Smooth muscle cell (in vitro differentiated cells): ENCODE measurements at regions not wholly inside any gene's neighbourhood (a gene's known extent, or its start where the extent isn't known, plus 50 kb on each side); places are given as distances from the start of the nearest gene placed in this dataset.

Experiments
- DNase-seq: peaks from one replicate; lab custom pipeline; 2025; ENCODE audit not compliant: unreplicated experiment; lab: John Stamatoyannopoulos, UW
- H2AFZ ChIP-seq: fragments of 200-600 bp; sonication (generic); 2 replicates; pipeline ENCODE4 v1.6.0; 2016; ENCODE audit warnings: antibody characterized with exemption, low read depth, mild to moderate bottlenecking
- H3F3A ChIP-seq: fragments of 200-600 bp; sonication (generic); 2 replicates; pipeline ENCODE4 v1.6.0; 2017; ENCODE audit warnings: antibody characterized with exemption, low read depth
- H3K27ac ChIP-seq: fragments of 200-600 bp; sonication (generic); 2 replicates; pipeline ENCODE4 v1.5.1; 2016; ENCODE audit warnings: low read depth, mild to moderate bottlenecking
- H3K27me3 ChIP-seq: fragments of 200-600 bp; sonication (generic); 2 replicates; pipeline ENCODE4 v1.6.1; 2016; ENCODE audit warnings: low read depth, mild to moderate bottlenecking
- H3K36me3 ChIP-seq: fragments of 200-600 bp; sonication (generic); 2 replicates; pipeline ENCODE4 v1.5.1; 2016; ENCODE audit warnings: low read depth
- H3K4me1 ChIP-seq: fragments of 200-600 bp; sonication (generic); 2 replicates; pipeline ENCODE4 v1.5.1; 2016; ENCODE audit warnings: low read depth
- H3K4me2 ChIP-seq: fragments of 200-600 bp; sonication (generic); 2 replicates; pipeline ENCODE4 v1.6.0; 2016; ENCODE audit warnings: mild to moderate bottlenecking
- H3K4me3 ChIP-seq: fragments of 200-600 bp; sonication (generic); 2 replicates; pipeline ENCODE4 v1.5.1; 2016; ENCODE audit warnings: mild to moderate bottlenecking
- H3K79me2 ChIP-seq: fragments of 200-600 bp; sonication (generic); 2 replicates; pipeline ENCODE4 v1.6.0; 2016; ENCODE audit warnings: low read depth, mild to moderate bottlenecking
- H3K9ac ChIP-seq: fragments of 200-600 bp; sonication (generic); 2 replicates; pipeline ENCODE4 v1.6.0; 2016; ENCODE audit warnings: low read depth
- H3K9me3 ChIP-seq: fragments of 200-600 bp; sonication (generic); replicated peaks from 2 replicates; pipeline ENCODE4 v1.5.1; 2016; ENCODE audit warnings: low read depth
- H4K20me1 ChIP-seq: fragments of 200-600 bp; sonication (generic); 2 replicates; pipeline ENCODE4 v1.6.0; 2016; ENCODE audit warnings: low read depth
- CTCF ChIP-seq: fragments of 200-600 bp; sonication (generic); IDR thresholded peaks from 2 replicates; pipeline ENCODE4 v1.5.1; 2017; ENCODE audit warnings: borderline replicate concordance, mild to moderate bottlenecking, antibody characterized with exemption; ENCODE audit not compliant: insufficient read depth, poor library complexity, severe bottlenecking
- whole genome bisulfite sequencing: methylation state at CpG from one replicate; pipeline ENCODE4 v1.1.7; 2016; ENCODE audit warnings: low lambda C conversion rate; 5-methylcytosine and 5-hydroxymethylcytosine counted together

- no peaks in the 10 kb centered on the region for H3K4me1 ChIP-seq
- WGBS: 89% methylated on average over 4 of the region's 4 CpGs
Measured at GRCh38 chr4:163618845-163619244, 124.4 kb downstream of the TMA16 start.

GRCh38 chr4:163620738-163621137, 126.2 kb downstream of the TMA16 start:
- Histone ChIP-seq H3K4me3 (no peak overlapping the region), H3F3A (no peaks in the 10 kb centered on the region), H4K20me1 (no peaks in the 10 kb centered on the region), H3K9me3 (no peaks in the 10 kb centered on the region), H3K4me1 (no peaks in the 10 kb centered on the region), H3K27ac (no peak overlapping the region), H3K27me3 (no peaks in the 10 kb centered on the region), H3K36me3 (no peaks in the 10 kb centered on the region), H3K9ac (no peak overlapping the region), H3K4me2 (no peak overlapping the region), H3K79me2 (no peaks in the 10 kb centered on the region), H2AFZ (no peak overlapping the region)
- WGBS: 77% methylated on average over 2 of the region's 2 CpGs
- no peak for DNase-seq
- no peak for TF ChIP-seq CTCF

More at GRCh38 chr4:163618845-163619244, 124.4 kb downstream of the TMA16 start:
- Histone ChIP-seq H3K79me2 (no peaks in the 10 kb centered on the region), H3K27ac (no peak overlapping the region), H4K20me1 (no peaks in the 10 kb centered on the region), H3K4me3 (no peak overlapping the region), H2AFZ (no peak overlapping the region), H3K27me3 (no peaks in the 10 kb centered on the region), H3K4me2 (no peak overlapping the region), H3K9ac (no peak overlapping the region), H3F3A (no peaks in the 10 kb centered on the region), H3K9me3 (no peaks in the 10 kb centered on the region), H3K36me3 (no peaks in the 10 kb centered on the region)
- no peak for DNase-seq
- TF ChIP-seq CTCF: no peak

- WGBS: 91% methylated on average over 2 of the region's 2 CpGs
Measured at GRCh38 chr4:163621821-163622220, 127.3 kb downstream of the TMA16 start.

More at GRCh38 chr4:163621821-163622220, 127.3 kb downstream of the TMA16 start:
- DNase-seq: no peak
- Histone ChIP-seq H3K4me2 (no peak overlapping the region), H3K27ac (no peak overlapping the region), H3F3A (no peaks in the 10 kb centered on the region), H3K27me3 (no peaks in the 10 kb centered on the region), H3K79me2 (no peaks in the 10 kb centered on the region), H3K4me3 (no peak overlapping the region), H4K20me1 (no peaks in the 10 kb centered on the region), H3K36me3 (no peaks in the 10 kb centered on the region), H3K4me1 (no peaks in the 10 kb centered on the region), H3K9ac (no peak overlapping the region), H3K9me3 (no peaks in the 10 kb centered on the region), H2AFZ (no peak overlapping the region)
- TF ChIP-seq CTCF: no peak
